HEK293 (cell line): ENCODE measurements at regions not wholly inside any gene's neighbourhood (a gene's known extent, or its start where the extent isn't known, plus 50 kb on each side); places are given as distances from the start of the nearest gene placed in this dataset.

ENCODE experiments used
- ATF2 ChIP-seq: fragments of 450-650 bp; formaldehyde crosslinking; IDR thresholded peaks from 2 replicates; pipeline ENCODE4 v1.5.1; 2016; ENCODE audit warnings: missing biosample characterization, missing genetic modification characterization, low read depth
- MZF1 ChIP-seq: fragments of 450-650 bp; formaldehyde crosslinking; IDR thresholded peaks from 2 replicates; pipeline ENCODE4 v1.5.1; 2017; ENCODE audit warnings: missing biosample characterization, missing genetic modification characterization, borderline replicate concordance
- PBX3 ChIP-seq: sonication (generic); formaldehyde crosslinking; IDR thresholded peaks from 2 replicates; pipeline ENCODE4 v1.8.1; 2022; ENCODE audit warnings: mild to moderate bottlenecking, moderate library complexity, missing genetic modification reagents
- PRDM1 ChIP-seq: fragments of 450-650 bp; formaldehyde crosslinking; IDR thresholded peaks from 2 replicates; pipeline ENCODE4; 2016; ENCODE audit warnings: missing biosample characterization, missing genetic modification characterization
- ZBTB7A ChIP-seq: fragments of 450-650 bp; formaldehyde crosslinking; IDR thresholded peaks from 2 replicates; pipeline ENCODE4 v1.5.1; 2016; ENCODE audit warnings: low read depth, missing biosample characterization, missing genetic modification characterization
- ZNF654 ChIP-seq: fragments of 450-650 bp; formaldehyde crosslinking; IDR thresholded peaks from 2 replicates; pipeline ENCODE4 v1.5.1; 2016; ENCODE audit warnings: low read depth, missing biosample characterization, missing genetic modification characterization
- TF ChIP-seq, protein P1 (sequence below): fragments of 450-650 bp; formaldehyde crosslinking; IDR thresholded peaks from 2 replicates; pipeline ENCODE4 v1.5.1; 2016; ENCODE audit warnings: missing biosample characterization, missing genetic modification characterization
- TF ChIP-seq, protein P2 (sequence below): fragments of 450-650 bp; formaldehyde crosslinking; IDR thresholded peaks from 2 replicates; pipeline ENCODE4 v1.5.1; 2017; ENCODE audit warnings: missing biosample characterization, missing genetic modification characterization
- TF ChIP-seq, protein P3 (sequence below): fragments of 450-650 bp; formaldehyde crosslinking; IDR thresholded peaks from 2 replicates; pipeline ENCODE4 v1.5.1; 2016; ENCODE audit warnings: missing biosample characterization, missing genetic modification characterization, low read depth
- TF ChIP-seq, protein P4 (sequence below): fragments of 450-650 bp; formaldehyde crosslinking; IDR thresholded peaks from 2 replicates; pipeline ENCODE4 v1.5.1; 2017; ENCODE audit warnings: missing biosample characterization, missing genetic modification characterization

- TF ChIP-seq MZF1 (tag by site-specific recombination) (no peak), ZBTB7A (tag by site-specific recombination) (no peak), ATF2 (tag by site-specific recombination) (no peak), PRDM1 (no peak), ZNF654 (no peak), PBX3 (no peak)
- TF ChIP-seq, protein P1, sequence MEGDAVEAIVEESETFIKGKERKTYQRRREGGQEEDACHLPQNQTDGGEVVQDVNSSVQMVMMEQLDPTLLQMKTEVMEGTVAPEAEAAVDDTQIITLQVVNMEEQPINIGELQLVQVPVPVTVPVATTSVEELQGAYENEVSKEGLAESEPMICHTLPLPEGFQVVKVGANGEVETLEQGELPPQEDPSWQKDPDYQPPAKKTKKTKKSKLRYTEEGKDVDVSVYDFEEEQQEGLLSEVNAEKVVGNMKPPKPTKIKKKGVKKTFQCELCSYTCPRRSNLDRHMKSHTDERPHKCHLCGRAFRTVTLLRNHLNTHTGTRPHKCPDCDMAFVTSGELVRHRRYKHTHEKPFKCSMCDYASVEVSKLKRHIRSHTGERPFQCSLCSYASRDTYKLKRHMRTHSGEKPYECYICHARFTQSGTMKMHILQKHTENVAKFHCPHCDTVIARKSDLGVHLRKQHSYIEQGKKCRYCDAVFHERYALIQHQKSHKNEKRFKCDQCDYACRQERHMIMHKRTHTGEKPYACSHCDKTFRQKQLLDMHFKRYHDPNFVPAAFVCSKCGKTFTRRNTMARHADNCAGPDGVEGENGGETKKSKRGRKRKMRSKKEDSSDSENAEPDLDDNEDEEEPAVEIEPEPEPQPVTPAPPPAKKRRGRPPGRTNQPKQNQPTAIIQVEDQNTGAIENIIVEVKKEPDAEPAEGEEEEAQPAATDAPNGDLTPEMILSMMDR: no peak
- TF ChIP-seq, protein P2, sequence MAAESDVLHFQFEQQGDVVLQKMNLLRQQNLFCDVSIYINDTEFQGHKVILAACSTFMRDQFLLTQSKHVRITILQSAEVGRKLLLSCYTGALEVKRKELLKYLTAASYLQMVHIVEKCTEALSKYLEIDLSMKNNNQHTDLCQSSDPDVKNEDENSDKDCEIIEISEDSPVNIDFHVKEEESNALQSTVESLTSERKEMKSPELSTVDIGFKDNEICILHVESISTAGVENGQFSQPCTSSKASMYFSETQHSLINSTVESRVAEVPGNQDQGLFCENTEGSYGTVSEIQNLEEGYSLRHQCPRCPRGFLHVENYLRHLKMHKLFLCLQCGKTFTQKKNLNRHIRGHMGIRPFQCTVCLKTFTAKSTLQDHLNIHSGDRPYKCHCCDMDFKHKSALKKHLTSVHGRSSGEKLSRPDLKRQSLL (tag by site-specific recombination): no peak
- TF ChIP-seq, protein P3, sequence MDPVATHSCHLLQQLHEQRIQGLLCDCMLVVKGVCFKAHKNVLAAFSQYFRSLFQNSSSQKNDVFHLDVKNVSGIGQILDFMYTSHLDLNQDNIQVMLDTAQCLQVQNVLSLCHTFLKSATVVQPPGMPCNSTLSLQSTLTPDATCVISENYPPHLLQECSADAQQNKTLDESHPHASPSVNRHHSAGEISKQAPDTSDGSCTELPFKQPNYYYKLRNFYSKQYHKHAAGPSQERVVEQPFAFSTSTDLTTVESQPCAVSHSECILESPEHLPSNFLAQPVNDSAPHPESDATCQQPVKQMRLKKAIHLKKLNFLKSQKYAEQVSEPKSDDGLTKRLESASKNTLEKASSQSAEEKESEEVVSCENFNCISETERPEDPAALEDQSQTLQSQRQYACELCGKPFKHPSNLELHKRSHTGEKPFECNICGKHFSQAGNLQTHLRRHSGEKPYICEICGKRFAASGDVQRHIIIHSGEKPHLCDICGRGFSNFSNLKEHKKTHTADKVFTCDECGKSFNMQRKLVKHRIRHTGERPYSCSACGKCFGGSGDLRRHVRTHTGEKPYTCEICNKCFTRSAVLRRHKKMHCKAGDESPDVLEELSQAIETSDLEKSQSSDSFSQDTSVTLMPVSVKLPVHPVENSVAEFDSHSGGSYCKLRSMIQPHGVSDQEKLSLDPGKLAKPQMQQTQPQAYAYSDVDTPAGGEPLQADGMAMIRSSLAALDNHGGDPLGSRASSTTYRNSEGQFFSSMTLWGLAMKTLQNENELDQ (tag by site-specific recombination): no peak
- TF ChIP-seq, protein P4, sequence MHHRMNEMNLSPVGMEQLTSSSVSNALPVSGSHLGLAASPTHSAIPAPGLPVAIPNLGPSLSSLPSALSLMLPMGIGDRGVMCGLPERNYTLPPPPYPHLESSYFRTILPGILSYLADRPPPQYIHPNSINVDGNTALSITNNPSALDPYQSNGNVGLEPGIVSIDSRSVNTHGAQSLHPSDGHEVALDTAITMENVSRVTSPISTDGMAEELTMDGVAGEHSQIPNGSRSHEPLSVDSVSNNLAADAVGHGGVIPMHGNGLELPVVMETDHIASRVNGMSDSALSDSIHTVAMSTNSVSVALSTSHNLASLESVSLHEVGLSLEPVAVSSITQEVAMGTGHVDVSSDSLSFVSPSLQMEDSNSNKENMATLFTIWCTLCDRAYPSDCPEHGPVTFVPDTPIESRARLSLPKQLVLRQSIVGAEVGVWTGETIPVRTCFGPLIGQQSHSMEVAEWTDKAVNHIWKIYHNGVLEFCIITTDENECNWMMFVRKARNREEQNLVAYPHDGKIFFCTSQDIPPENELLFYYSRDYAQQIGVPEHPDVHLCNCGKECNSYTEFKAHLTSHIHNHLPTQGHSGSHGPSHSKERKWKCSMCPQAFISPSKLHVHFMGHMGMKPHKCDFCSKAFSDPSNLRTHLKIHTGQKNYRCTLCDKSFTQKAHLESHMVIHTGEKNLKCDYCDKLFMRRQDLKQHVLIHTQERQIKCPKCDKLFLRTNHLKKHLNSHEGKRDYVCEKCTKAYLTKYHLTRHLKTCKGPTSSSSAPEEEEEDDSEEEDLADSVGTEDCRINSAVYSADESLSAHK (tag by site-specific recombination): no peak
Observed at GRCh38 chr16:86166414-86166813, 267.5 kb downstream of the IRF8 start.
